Right lobe of liver (tissue), 6 donors: ENCODE measurements at regions not wholly inside any gene's neighbourhood (a gene's known extent, or its start where the extent isn't known, plus 50 kb on each side); places are given as distances from the start of the nearest gene placed in this dataset.
"Not testable (repeated sequence)": the region's sequence is repeated elsewhere in the genome, so short reads cannot be mapped to it uniquely, and the experiment has no call there.

ENCODE experiments used
- ATAC-seq, 4 donors: fragments of 200-7000 bp; cut with Tn5 transposase; one replicate each; pipeline ENCODE4 v1.9.1; 2020; ENCODE audit warnings: mild to moderate bottlenecking in 4 of 4, moderate library complexity in 4 of 4
- DNase-seq, 3 donors: peaks; one replicate each; pipeline ENCODE4 v3.0.0-alpha.2; 2020
- H3K27ac ChIP-seq, 3 donors: fragments of 200-600 bp; one replicate each; pipeline ENCODE4 v1.8.0; 2022
- H3K27me3 ChIP-seq, 2 donors: fragments of 200-600 bp; one replicate each; pipeline ENCODE4 v1.8.0; 2022
- H3K36me3 ChIP-seq, 4 donors: fragments of 200-600 bp; sonication (generic) in 1 of 4; one replicate each; pipeline versions ENCODE4 v1.5.1 to v1.8.0; 2017 to 2022; ENCODE audit warnings: control low read depth in 1 of 4
- H3K4me1 ChIP-seq, 4 donors: fragments of 200-600 bp; sonication (generic) in 1 of 4; one replicate each; pipeline versions ENCODE4 v1.5.1 to v1.8.0; 2017 to 2022; ENCODE audit warnings: control low read depth in 1 of 4
- H3K4me3 ChIP-seq, 3 donors: fragments of 200-600 bp; one replicate each; pipeline ENCODE4 v1.8.0; 2022
- H3K9me3 ChIP-seq, 4 donors: fragments of 200-600 bp; sonication (generic) in 1 of 4; one replicate each; pipeline versions ENCODE4 v1.5.1 to v1.8.0; 2017 to 2022; ENCODE audit warnings: control low read depth in 1 of 4
- CTCF ChIP-seq, 4 donors: fragments of 200-600 bp in 3 of 4; fragments of 450-650 bp in 1 of 4; IDR thresholded peaks; one replicate each; pipeline versions ENCODE4 v1.5.1 to v1.8.0; 2016 to 2022; ENCODE audit warnings: antibody characterized with exemption in 4 of 4, mild to moderate bottlenecking in 2 of 4
- POLR2A ChIP-seq: fragments of 450-650 bp; IDR thresholded peaks from one replicate; pipeline ENCODE4 v1.6.1; 2017; ENCODE audit warnings: antibody characterized with exemption, mild to moderate bottlenecking
- WGBS: methylation state at CpG from one replicate; pipeline ENCODE4 v1.1.6; 2018; ENCODE audit warnings: low coverage, low lambda C conversion rate; ENCODE audit not compliant: insufficient coverage; ENCODE audit errors: missing lambda C conversion rate; 5-methylcytosine and 5-hydroxymethylcytosine counted together
- intact Hi-C, 2 donors: fragments of 100-400 bp; cut with DNase I; formaldehyde crosslinking; loops; one replicate each; pipeline versions ENCODE4 v1.11.2 to v1.14.1; 2022
- donor health status: DM: no; HTN: yes; CAD: no.
- donor health status: DM: no; HTN: no; CAD: no.
- donor health status: DM: no; HTN: no; CAD: no.
- donor health status: DM: no; HTN: yes; CAD: no.
- donor health status: DM: no; HTN: yes; CAD: no.

GRCh38 chr17:83026311-83026811 is 53.0 kb upstream of the METRNL start:
- no peak overlapping the region for H3K27ac ChIP-seq
- TF ChIP-seq CTCF (IDR thresholded peaks at IDR 0.05), result no peak
- no peak for TF ChIP-seq POLR2A
- no peak for ATAC-seq
- intact Hi-C loops, result no loop called here
- H3K27me3 ChIP-seq, result no peaks in the 10 kb centered on the region
- DNase-seq, result no peak
- H3K4me3 ChIP-seq, result no peak overlapping the region
- H3K9me3 ChIP-seq, result no peaks in the 10 kb centered on the region
- H3K4me1 ChIP-seq, result no peaks in the 10 kb centered on the region
- H3K36me3 ChIP-seq, result no peaks in the 10 kb centered on the region
- 90% methylated on average over 2 of the region's 14 CpGs for WGBS

GRCh38 chr17:83026921-83027320 is 52.5 kb upstream of the METRNL start:
- H3K4me1 ChIP-seq, intact Hi-C loops: not testable (repeated sequence)

DNA sequence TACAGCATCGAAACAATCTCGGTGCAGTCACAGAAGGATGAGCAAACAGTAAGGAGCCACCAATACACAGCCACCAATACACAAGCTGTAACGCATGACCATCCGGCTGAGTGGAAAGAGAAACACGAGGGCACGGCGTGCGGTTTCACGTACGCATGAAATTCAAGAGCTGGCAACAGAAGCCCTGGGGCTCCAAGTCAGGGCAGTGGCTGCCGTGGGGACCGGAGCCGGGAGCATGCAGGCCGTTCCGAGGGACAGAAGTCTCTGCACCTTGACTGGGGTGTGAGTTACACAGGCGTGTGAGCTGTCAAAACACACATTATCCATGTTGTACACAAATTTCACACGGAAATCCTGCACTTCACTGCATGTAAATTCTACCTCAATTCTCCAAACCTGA is 50.6 kb upstream of the METRNL start:
- H3K27ac ChIP-seq, result no peak overlapping the region
- DNase-seq, result no peak
- TF ChIP-seq CTCF (IDR thresholded peaks at IDR 0.05) (no peak), POLR2A (no peak)
- H3K4me3 ChIP-seq, result no peak overlapping the region
- no peaks in the 10 kb centered on the region for H3K27me3 ChIP-seq
- intact Hi-C loops, result no loop called here
- WGBS, result 94% methylated on average over 9 of the region's 17 CpGs
- no peaks in the 10 kb centered on the region for H3K36me3 ChIP-seq
- H3K9me3 ChIP-seq, result no peaks in the 10 kb centered on the region
- no peaks in the 10 kb centered on the region for H3K4me1 ChIP-seq
- ATAC-seq, result no peak

More at GRCh38 chr17:83026921-83027320, 52.5 kb upstream of the METRNL start:
- H3K27ac ChIP-seq, H3K9me3 ChIP-seq, H3K36me3 ChIP-seq, H3K27me3 ChIP-seq, DNase-seq, ATAC-seq, H3K4me3 ChIP-seq: not testable (repeated sequence)
- WGBS, result 71% methylated on average over 10 of the region's 11 CpGs

- intact Hi-C loops, result no loop called here
- Histone ChIP-seq H3K4me3 (no peak overlapping the region), H3K4me1 (no peaks in the 10 kb centered on the region), H3K27me3 (no peaks in the 10 kb centered on the region), H3K27ac (no peak overlapping the region), H3K9me3 (no peaks in the 10 kb centered on the region), H3K36me3 (no peaks in the 10 kb centered on the region)
- 88% methylated on average over 9 of the region's 16 CpGs for WGBS
- DNase-seq, result peak in 1 of 3 donors; percentile 41
- no peak for ATAC-seq
- TF ChIP-seq POLR2A, result no peak
Observed at GRCh38 chr17:83029571-83029970, 49.8 kb upstream of the METRNL start.
